NT2/D1 (cell line): ENCODE measurements at regions not wholly inside any gene's neighbourhood (a gene's known extent, or its start where the extent isn't known, plus 50 kb on each side); places are given as distances from the start of the nearest gene placed in this dataset.

Source experiments
- DNase-seq: peaks from one replicate; pipeline ENCODE4 v3.0.0-alpha.2; 2011; ENCODE audit warnings: low read depth, low spot score
- H3K27me3 ChIP-seq: 2 replicates; pipeline ENCODE4 v1.6.0; 2011; ENCODE audit warnings: mild to moderate bottlenecking; ENCODE audit not compliant: insufficient read length, insufficient read depth
- H3K36me3 ChIP-seq: 2 replicates; pipeline ENCODE4 v1.6.1; 2011; ENCODE audit warnings: mild to moderate bottlenecking, low read length, mixed read lengths; ENCODE audit not compliant: insufficient read depth, insufficient read length
- H3K4me1 ChIP-seq: 2 replicates; pipeline ENCODE4 v1.5.1; 2011; ENCODE audit not compliant: insufficient read depth, insufficient read length
- H3K4me3 ChIP-seq: 2 replicates; pipeline ENCODE4 v1.5.1; 2011; ENCODE audit warnings: low read depth; ENCODE audit not compliant: insufficient read length
- H3K9ac ChIP-seq: 2 replicates; pipeline ENCODE4 v1.6.0; 2011; ENCODE audit warnings: low read depth; ENCODE audit not compliant: insufficient read length
- H3K9me3 ChIP-seq: 2 replicates; pipeline ENCODE4 v1.5.1; 2011; ENCODE audit warnings: mild to moderate bottlenecking, low read length; ENCODE audit not compliant: insufficient read depth
- SUZ12 ChIP-seq: IDR thresholded peaks from 2 replicates; pipeline ENCODE4 v1.6.1; 2011; ENCODE audit not compliant: insufficient read length, insufficient read depth; ENCODE audit errors: extremely low read depth
- YY1 ChIP-seq: IDR thresholded peaks from 2 replicates; pipeline ENCODE4 v1.6.1; 2011; ENCODE audit not compliant: insufficient read length, insufficient read depth
- ZNF274 ChIP-seq: IDR thresholded peaks from 2 replicates; pipeline ENCODE4 v1.6.1; 2011; ENCODE audit warnings: mild to moderate bottlenecking, low read depth, low read length

DNA sequence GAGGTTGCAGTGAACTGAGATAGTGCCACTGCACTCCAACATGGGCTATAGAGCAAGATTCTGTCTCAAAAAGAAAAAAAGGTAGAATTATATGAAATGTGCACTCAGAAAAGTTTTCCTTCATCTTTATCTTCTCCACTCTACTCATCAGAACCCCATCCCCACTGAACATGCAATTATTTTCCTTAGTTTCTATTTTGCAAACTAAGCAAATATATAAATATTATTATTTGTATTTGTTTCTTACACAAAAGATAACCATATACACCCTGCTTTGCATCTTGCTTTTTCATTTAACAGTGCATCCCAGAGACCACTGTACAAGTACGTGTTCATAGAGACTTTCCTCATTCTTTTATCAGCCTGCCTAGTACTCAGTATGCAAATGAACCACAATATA lies 68.0 kb upstream of the ACAN start:
- no peaks in the 10 kb centered on the region for H3K36me3 ChIP-seq
- H3K4me1 ChIP-seq, result no peaks in the 10 kb centered on the region
- H3K4me3 ChIP-seq, result no peak overlapping the region
- H3K9ac ChIP-seq, result no peak overlapping the region
- H3K27me3 ChIP-seq, result no peaks in the 10 kb centered on the region
- TF ChIP-seq ZNF274, result no peak
- TF ChIP-seq SUZ12, result no peak
- no peak for TF ChIP-seq YY1
- no peaks in the 10 kb centered on the region for H3K9me3 ChIP-seq
- DNase-seq, result no peak

DNA sequence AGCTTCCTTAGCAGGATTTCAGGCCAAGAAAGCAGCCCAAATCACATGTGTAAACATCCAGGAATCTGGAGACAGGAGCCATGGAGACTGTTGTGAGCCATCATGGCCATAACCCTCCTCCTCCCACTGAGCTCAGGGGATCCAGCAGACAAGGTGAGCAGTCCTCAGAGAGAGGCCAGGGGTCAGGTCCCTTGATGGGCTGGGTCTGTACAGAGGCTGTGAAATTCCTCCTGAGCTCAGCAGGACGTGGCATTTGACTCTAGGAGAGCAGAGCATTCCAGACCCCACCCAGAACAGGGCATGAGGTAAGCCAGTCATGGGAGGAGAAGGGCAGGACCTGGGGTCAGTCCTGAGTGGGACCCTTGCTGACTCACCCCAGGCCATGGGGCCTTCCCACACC lies 67.0 kb upstream of the ACAN start:
- Histone ChIP-seq H3K4me3 (no peak overlapping the region), H3K9ac (no peak overlapping the region), H3K36me3 (no peaks in the 10 kb centered on the region), H3K4me1 (no peaks in the 10 kb centered on the region), H3K9me3 (no peaks in the 10 kb centered on the region), H3K27me3 (no peaks in the 10 kb centered on the region)
- TF ChIP-seq YY1, result no peak
- TF ChIP-seq ZNF274, result no peak
- TF ChIP-seq SUZ12, result no peak
- no peak for DNase-seq

- no peak overlapping the region for H3K4me3 ChIP-seq
- H3K36me3 ChIP-seq, result no peaks in the 10 kb centered on the region
- H3K27me3 ChIP-seq, result no peaks in the 10 kb centered on the region
- H3K9me3 ChIP-seq, result no peaks in the 10 kb centered on the region
- no peaks in the 10 kb centered on the region for H3K4me1 ChIP-seq
- no peak overlapping the region for H3K9ac ChIP-seq
- no peak for TF ChIP-seq ZNF274
- no peak for TF ChIP-seq YY1
- DNase-seq, result no peak
These were observed 64.4 kb upstream of the ACAN start for GRCh38 chr15:88738796-88739195.

GRCh38 chr15:88739541-88739940 lies 63.7 kb upstream of the ACAN start:
- Histone ChIP-seq H3K4me3 (no peak overlapping the region), H3K36me3 (no peaks in the 10 kb centered on the region), H3K9me3 (no peaks in the 10 kb centered on the region), H3K27me3 (no peaks in the 10 kb centered on the region), H3K9ac (no peak overlapping the region), H3K4me1 (peaks cover 2% of the 10 kb centered on the region)
- DNase-seq, result no peak
- TF ChIP-seq YY1 (no peak), ZNF274 (no peak), SUZ12 (no peak)

- H3K4me3 ChIP-seq, result no peak overlapping the region
- peaks cover 4% of the 10 kb centered on the region for H3K4me1 ChIP-seq
- H3K9me3 ChIP-seq, result no peaks in the 10 kb centered on the region
- DNase-seq, result no peak
- H3K9ac ChIP-seq, result no peak overlapping the region
- no peaks in the 10 kb centered on the region for H3K27me3 ChIP-seq
- H3K36me3 ChIP-seq, result no peaks in the 10 kb centered on the region
- TF ChIP-seq ZNF274 (no peak), SUZ12 (no peak)
These were observed 62.9 kb upstream of the ACAN start for GRCh38 chr15:88740356-88740755.

DNA sequence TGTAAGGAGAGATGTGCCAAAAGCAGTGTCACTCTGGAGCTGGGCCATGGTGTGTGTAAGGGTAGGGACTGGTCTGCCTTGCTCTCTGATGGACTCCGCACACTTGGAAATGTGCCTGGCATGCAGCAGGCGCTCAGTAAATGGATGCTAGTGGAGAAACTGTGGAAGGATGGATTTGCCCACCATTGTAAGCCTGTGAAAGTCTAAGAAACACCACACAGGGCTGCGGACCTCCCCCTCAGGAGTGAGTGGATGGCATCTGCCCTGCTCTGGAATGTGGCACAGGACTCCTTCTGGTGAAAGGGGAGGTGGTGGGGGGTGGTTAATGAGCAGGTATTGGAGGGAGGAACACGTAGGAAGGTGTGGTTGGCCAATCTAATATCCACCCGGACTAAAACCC lies 62.2 kb upstream of the ACAN start:
- H3K9ac ChIP-seq, result no peak overlapping the region
- no peaks in the 10 kb centered on the region for H3K9me3 ChIP-seq
- H3K4me1 ChIP-seq, result peaks cover 4% of the 10 kb centered on the region
- TF ChIP-seq ZNF274, result no peak
- TF ChIP-seq SUZ12, result no peak
- TF ChIP-seq YY1, result no peak
- DNase-seq, result no peak
- H3K4me3 ChIP-seq, result no peak overlapping the region
- no peaks in the 10 kb centered on the region for H3K36me3 ChIP-seq
- no peaks in the 10 kb centered on the region for H3K27me3 ChIP-seq

DNA sequence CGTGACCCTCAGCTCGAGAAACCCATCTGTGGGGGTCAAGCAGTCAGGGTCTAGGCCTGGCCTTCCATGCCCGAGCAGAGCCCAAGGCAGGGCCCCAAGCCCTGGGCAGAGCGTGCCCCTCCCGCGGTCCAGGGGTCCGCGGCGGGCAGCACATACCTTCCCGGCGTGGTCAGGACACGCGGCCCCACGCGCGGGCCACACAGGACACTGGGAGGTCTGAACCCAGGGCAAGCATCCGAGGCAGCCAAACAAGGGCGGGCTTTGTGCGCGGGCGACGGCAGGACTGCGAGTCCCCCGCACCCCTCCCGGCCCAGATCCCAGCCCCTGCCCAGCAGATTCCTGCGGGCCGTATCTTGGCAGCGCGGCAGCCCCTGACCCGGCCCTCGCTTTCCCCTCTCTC lies 61.6 kb upstream of the ACAN start:
- TF ChIP-seq SUZ12, result no peak
- TF ChIP-seq ZNF274, result no peak
- no peak for TF ChIP-seq YY1
- no peaks in the 10 kb centered on the region for H3K36me3 ChIP-seq
- H3K9me3 ChIP-seq, result no peaks in the 10 kb centered on the region
- no peaks in the 10 kb centered on the region for H3K27me3 ChIP-seq
- H3K9ac ChIP-seq, result no peak overlapping the region
- H3K4me3 ChIP-seq, result no peak overlapping the region
- H3K4me1 ChIP-seq, result peaks cover 4% of the 10 kb centered on the region
- no peak for DNase-seq

GRCh38 chr15:88742161-88742560 lies 61.1 kb upstream of the ACAN start:
- no peak for TF ChIP-seq YY1
- TF ChIP-seq SUZ12, result no peak
- no peak for TF ChIP-seq ZNF274
- Histone ChIP-seq H3K9ac (no peak overlapping the region), H3K27me3 (no peaks in the 10 kb centered on the region), H3K4me1 (peaks cover 4% of the 10 kb centered on the region), H3K4me3 (no peak overlapping the region), H3K36me3 (no peaks in the 10 kb centered on the region), H3K9me3 (no peaks in the 10 kb centered on the region)
- no peak for DNase-seq
